Fibroblast of villous mesenchyme (primary cell): ENCODE measurements at regions not wholly inside any gene's neighbourhood (a gene's known extent, or its start where the extent isn't known, plus 50 kb on each side); places are given as distances from the start of the nearest gene placed in this dataset.

Experiments used
- DNase-seq: peaks from one replicate; pipeline ENCODE4 v3.0.0-alpha.2; 2010; ENCODE audit warnings: low read depth
- H3K4me3 ChIP-seq: 2 replicates; pipeline ENCODE4 v1.5.1; 2011; ENCODE audit warnings: low read depth, mild to moderate bottlenecking, low read length
- TF ChIP-seq, protein P1 (sequence below): IDR thresholded peaks from 2 replicates; pipeline ENCODE4 v1.5.1; 2012; ENCODE audit warnings: low read depth, mild to moderate bottlenecking, low read length; ENCODE audit not compliant: insufficient read depth

DNA sequence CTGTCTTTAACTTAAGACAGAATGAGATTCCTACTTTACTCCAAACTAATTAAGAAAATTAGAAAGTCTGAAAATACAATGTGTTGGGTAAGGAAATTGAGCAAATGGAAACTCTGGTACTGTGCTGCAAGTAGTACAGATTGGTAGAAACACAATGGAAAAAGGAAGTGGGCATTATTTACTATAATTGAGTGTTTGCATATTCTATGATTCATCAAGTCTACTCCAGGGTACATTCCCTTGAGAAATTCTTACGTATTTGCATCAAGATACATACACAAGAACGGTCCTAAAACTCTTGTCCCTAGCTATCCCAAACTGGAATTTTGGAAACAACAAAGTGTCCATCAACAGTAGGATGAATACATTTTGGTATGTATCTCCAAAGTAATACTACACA is 123.5 kb upstream of the TARS1 start:
- H3K4me3 ChIP-seq, result no peak overlapping the region

DNA sequence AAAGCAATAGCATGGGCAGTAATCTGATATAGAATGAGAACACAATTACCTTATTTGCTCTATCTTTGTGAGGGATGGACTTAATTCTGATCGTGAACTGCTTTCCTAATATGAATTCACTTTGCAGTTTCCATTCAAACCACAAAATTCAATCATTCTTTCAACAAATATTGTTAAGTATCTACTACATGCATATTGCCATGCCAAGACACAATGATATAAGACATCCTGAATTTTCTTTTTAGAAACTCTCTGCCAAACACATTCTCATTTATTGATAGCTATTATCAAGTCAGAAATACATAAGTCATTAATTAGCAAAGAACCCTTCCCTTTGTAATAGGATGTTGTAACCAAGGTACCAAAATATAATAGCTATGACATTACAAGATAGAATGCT is 121.6 kb upstream of the TARS1 start:
- H3K4me3 ChIP-seq, result no peak overlapping the region
- TF ChIP-seq, protein P1, sequence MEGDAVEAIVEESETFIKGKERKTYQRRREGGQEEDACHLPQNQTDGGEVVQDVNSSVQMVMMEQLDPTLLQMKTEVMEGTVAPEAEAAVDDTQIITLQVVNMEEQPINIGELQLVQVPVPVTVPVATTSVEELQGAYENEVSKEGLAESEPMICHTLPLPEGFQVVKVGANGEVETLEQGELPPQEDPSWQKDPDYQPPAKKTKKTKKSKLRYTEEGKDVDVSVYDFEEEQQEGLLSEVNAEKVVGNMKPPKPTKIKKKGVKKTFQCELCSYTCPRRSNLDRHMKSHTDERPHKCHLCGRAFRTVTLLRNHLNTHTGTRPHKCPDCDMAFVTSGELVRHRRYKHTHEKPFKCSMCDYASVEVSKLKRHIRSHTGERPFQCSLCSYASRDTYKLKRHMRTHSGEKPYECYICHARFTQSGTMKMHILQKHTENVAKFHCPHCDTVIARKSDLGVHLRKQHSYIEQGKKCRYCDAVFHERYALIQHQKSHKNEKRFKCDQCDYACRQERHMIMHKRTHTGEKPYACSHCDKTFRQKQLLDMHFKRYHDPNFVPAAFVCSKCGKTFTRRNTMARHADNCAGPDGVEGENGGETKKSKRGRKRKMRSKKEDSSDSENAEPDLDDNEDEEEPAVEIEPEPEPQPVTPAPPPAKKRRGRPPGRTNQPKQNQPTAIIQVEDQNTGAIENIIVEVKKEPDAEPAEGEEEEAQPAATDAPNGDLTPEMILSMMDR, result no peak
- no peak for DNase-seq

More for the DNA sequence above, 123.5 kb upstream of the TARS1 start:
- TF ChIP-seq, protein P1, result no peak
- peak; percentile 47 for DNase-seq

DNA sequence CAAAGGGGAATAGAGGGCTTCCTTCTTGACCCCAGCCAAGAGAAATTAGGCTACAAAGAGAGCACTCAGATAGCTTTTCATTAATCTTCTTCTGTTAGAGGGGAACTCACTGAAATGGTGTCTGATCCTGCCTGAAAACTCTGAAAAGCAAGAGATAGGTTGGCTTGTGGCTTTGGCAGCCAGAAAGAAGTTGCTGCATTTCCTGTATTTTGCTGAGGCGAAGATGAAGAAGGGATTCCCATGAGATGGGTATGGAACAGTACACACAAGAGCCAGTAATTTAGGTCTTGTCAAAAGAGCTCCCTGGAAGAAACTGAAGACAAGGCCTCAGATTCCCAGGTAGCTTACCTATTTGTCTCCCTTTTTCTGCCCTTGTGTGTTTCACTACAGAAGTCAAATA is 120.9 kb upstream of the TARS1 start:
- TF ChIP-seq, protein P1, result no peak
- DNase-seq, result no peak
- H3K4me3 ChIP-seq, result no peak overlapping the region

DNA sequence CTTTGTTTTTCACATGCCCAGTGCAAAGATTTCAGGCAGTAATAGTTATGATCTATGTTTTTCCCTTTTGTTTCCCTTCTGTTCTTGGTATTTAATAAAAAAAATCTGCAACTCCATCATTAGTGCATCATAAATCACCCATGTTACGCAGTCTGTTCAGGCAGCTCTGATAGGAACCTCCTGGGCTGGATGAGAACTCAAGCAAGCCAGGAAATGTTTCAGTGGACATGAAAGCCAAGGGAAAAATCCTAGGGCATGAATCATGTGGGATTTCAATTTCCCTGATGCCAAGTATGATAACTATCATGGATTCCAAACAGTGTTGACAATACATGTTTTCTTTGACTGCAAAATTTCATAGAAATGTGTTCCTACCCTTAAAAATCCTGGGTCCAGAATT is 119.7 kb upstream of the TARS1 start:
- H3K4me3 ChIP-seq, result no peak overlapping the region
- TF ChIP-seq, protein P1, result no peak
- peak; percentile 94 for DNase-seq

DNA sequence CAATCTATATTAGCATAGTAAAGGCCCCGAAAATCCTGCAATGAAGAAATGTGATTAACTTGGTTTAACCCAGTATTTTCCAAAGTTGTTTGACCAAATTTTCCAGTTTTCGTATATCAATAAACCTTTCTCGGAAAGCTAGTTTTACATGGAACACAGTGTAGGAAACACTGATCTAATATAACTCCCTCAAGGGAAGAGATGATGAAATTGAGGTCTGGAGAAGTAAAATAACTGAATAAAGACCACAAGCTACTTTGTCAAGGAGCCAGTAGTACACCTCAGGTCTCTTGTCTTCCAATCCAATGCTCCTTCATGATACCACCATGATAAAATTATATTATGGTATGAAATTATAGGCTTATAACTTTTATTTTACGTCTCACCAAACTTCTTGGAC is 118.1 kb upstream of the TARS1 start:
- no peak for DNase-seq
- TF ChIP-seq, protein P1, result no peak
- no peak overlapping the region for H3K4me3 ChIP-seq

DNA sequence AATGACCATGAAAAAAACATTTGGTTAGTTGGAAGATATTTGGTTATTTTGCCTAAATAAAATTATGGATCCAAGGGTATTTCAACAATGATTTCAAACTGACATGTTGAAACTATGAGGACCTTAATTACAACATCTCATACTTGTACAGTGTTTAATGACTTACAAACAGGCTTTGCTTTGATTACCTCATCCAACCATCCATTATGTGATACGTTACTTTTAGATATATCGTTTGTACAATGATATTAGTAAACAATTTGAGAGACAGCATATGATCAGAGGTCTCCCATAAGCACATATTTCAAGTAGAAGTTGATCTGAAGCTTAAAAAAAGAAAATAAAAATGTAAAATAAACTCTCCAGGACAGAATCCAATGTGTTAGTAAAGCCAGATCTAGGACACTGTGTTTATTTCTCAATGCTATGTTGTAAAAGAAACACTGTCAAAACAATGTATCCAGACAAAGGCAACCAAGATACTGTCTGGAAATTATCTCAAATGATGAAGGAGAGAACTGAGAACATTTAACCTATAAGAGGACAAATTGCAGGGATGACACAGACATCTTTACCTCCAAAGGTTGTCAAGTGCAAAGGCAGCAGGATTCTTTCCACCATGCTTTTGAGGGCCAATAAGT is 116.0 kb upstream of the TARS1 start:
- peak; percentile 53 for DNase-seq
- no peak overlapping the region for H3K4me3 ChIP-seq
- TF ChIP-seq, protein P1, result no peak

DNA sequence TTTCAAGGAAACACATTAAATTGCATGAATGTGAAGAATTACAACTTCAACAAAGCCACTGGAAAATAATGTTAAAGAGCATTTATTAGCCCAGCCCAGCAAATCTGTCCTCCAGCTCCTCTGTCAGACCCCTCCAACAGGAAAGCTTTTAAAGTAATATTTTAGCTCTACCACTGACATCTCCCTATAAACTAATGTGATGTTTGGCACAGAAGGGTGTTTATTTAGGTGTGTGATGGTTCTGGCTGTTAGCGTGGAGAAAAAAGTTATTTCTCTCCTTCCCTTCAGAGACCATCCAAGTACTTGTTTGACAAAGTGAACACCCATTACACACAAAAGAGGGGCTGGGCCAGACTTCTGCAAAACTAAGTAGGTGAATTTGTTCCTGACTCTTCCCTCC is 111.9 kb upstream of the TARS1 start:
- TF ChIP-seq, protein P1, result no peak
- H3K4me3 ChIP-seq, result no peak overlapping the region
- no peak for DNase-seq
